ENCODE measurements at regions not wholly inside any gene's neighbourhood (a gene's known extent, or its start where the extent isn't known, plus 50 kb on each side); places are given as distances from the start of the nearest gene placed in this dataset.
"Not testable (repeated sequence)": the region's sequence is repeated elsewhere in the genome, so short reads cannot be mapped to it uniquely, and the experiment has no call there.

DNA sequence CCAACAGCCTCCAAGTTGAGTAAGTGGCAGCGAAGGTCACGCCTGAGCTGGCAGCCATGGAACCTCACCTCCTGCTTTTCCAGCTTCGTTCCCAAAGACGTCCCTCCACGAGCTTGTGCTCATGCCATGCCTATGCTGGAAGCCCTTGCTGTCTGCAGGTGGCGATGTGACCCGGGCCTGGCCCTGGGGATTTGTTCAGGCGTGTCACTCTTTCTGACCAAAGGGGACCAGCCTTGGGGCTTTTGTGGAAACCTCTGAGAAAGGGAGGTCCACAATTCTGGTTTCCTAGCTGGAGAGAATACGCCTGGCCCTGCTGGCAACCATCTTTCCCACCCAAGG, 183.4 kb downstream of the TRIM43 start:
- TF ChIP-seq, protein P1, sequence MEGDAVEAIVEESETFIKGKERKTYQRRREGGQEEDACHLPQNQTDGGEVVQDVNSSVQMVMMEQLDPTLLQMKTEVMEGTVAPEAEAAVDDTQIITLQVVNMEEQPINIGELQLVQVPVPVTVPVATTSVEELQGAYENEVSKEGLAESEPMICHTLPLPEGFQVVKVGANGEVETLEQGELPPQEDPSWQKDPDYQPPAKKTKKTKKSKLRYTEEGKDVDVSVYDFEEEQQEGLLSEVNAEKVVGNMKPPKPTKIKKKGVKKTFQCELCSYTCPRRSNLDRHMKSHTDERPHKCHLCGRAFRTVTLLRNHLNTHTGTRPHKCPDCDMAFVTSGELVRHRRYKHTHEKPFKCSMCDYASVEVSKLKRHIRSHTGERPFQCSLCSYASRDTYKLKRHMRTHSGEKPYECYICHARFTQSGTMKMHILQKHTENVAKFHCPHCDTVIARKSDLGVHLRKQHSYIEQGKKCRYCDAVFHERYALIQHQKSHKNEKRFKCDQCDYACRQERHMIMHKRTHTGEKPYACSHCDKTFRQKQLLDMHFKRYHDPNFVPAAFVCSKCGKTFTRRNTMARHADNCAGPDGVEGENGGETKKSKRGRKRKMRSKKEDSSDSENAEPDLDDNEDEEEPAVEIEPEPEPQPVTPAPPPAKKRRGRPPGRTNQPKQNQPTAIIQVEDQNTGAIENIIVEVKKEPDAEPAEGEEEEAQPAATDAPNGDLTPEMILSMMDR (conservative IDR thresholded peaks at IDR 0.05; ENCODE audit: low read depth, low read length), result not testable (repeated sequence)
- not testable (repeated sequence) for TF ChIP-seq EZH2 (IDR thresholded peaks at IDR 0.05; ENCODE audit: borderline replicate concordance, low read depth, low read length, poor library complexity, severe bottlenecking)

Data from A673 (cell line).